Fibroblast of skin of right biceps (primary cell): ENCODE measurements at regions not wholly inside any gene's neighbourhood (a gene's known extent, or its start where the extent isn't known, plus 50 kb on each side); places are given as distances from the start of the nearest gene placed in this dataset.
A peak's percentile ranks its signal among the peaks of the same experiment; 100 is the strongest.
"Not testable (repeated sequence)": the region's sequence is repeated elsewhere in the genome, so short reads cannot be mapped to it uniquely, and the experiment has no call there.

Experiments
- DNase-seq: peaks from one replicate; pipeline ENCODE4 v3.0.0-alpha.2; 2013

GRCh38 chr13:34175551-34175950 lies 357.6 kb downstream of the RFC3 start:
- no peak for DNase-seq

- DNase-seq, result no peak
These were observed 358.7 kb downstream of the RFC3 start for GRCh38 chr13:34176633-34177032.

GRCh38 chr13:34179481-34179880 lies 361.5 kb downstream of the RFC3 start:
- peak; percentile 62 for DNase-seq

GRCh38 chr13:34179927-34180326 lies 362.0 kb downstream of the RFC3 start:
- DNase-seq, result peak; percentile 5

GRCh38 chr13:34181256-34181655 lies 363.3 kb downstream of the RFC3 start:
- not testable (repeated sequence) for DNase-seq

GRCh38 chr13:34189946-34190345 lies 372.0 kb downstream of the RFC3 start:
- no peak for DNase-seq

GRCh38 chr13:34201050-34201913 lies 383.3 kb downstream of the RFC3 start:
- peak; percentile 83 for DNase-seq

GRCh38 chr13:34207334-34207733 lies 389.4 kb downstream of the RFC3 start:
- peak; percentile 94 for DNase-seq

GRCh38 chr13:34207872-34208271 lies 389.9 kb downstream of the RFC3 start:
- DNase-seq, result peak; percentile 42

- peak; percentile 88 for DNase-seq
These were observed 390.4 kb downstream of the RFC3 start for GRCh38 chr13:34208336-34208735.

- no peak for DNase-seq
These were observed 392.4 kb downstream of the RFC3 start for GRCh38 chr13:34210341-34210740.

- no peak for DNase-seq
These were observed 396.7 kb downstream of the RFC3 start for GRCh38 chr13:34214686-34215085.

- peak; percentile 49 for DNase-seq
These were observed 398.3 kb downstream of the RFC3 start for GRCh38 chr13:34216256-34216655.

GRCh38 chr13:34217343-34218025 lies 399.5 kb downstream of the RFC3 start:
- DNase-seq, result no peak

- DNase-seq, result no peak
These were observed 406.0 kb downstream of the RFC3 start for GRCh38 chr13:34223984-34224383.

- DNase-seq, result no peak
These were observed 406.9 kb downstream of the RFC3 start for GRCh38 chr13:34224877-34225276.

GRCh38 chr13:34230271-34230670 lies 412.3 kb downstream of the RFC3 start:
- DNase-seq, result no peak

- DNase-seq, result no peak
These were observed 423.4 kb downstream of the RFC3 start for GRCh38 chr13:34241332-34241731.

- DNase-seq, result no peak
These were observed 425.5 kb downstream of the RFC3 start for GRCh38 chr13:34243403-34243802.

- no peak for DNase-seq
These were observed 428.6 kb downstream of the RFC3 start for GRCh38 chr13:34246511-34246910.

GRCh38 chr13:34247596-34247995 lies 429.6 kb downstream of the RFC3 start:
- no peak for DNase-seq

GRCh38 chr13:34249546-34250039 lies 431.6 kb downstream of the RFC3 start:
- no peak for DNase-seq

- DNase-seq, result peak; percentile 73
These were observed 432.3 kb downstream of the RFC3 start for GRCh38 chr13:34250151-34250670.

GRCh38 chr13:34254366-34254765 lies 436.4 kb downstream of the RFC3 start:
- peak; percentile 30 for DNase-seq
